Upper lobe of left lung (tissue), 4 donors: ENCODE measurements at regions not wholly inside any gene's neighbourhood (a gene's known extent, or its start where the extent isn't known, plus 50 kb on each side); places are given as distances from the start of the nearest gene placed in this dataset.

Experiments
- EP300 ChIP-seq, 4 donors: sonication (generic); formaldehyde crosslinking; IDR thresholded peaks; one replicate each; pipeline ENCODE4 v1.5.1; 2017; ENCODE audit warnings: antibody characterized with exemption in 4 of 4, control low read depth in 2 of 4
- POLR2AphosphoS5 ChIP-seq, 2 donors: sonication (generic); formaldehyde crosslinking; IDR thresholded peaks; one replicate each; pipeline ENCODE4 v1.5.1; 2017; ENCODE audit warnings: antibody characterized with exemption in 2 of 2
- TF ChIP-seq, protein P1 (sequence below), 6 experiments: fragments of 450-650 bp in 4 of 6; fragments of 200-600 bp in 2 of 6; sonication (generic) in 2 of 6; IDR thresholded peaks; one replicate each; pipeline ENCODE4 v1.5.1; 2016 to 2019; ENCODE audit warnings: antibody characterized with exemption in 6 of 6

DNA sequence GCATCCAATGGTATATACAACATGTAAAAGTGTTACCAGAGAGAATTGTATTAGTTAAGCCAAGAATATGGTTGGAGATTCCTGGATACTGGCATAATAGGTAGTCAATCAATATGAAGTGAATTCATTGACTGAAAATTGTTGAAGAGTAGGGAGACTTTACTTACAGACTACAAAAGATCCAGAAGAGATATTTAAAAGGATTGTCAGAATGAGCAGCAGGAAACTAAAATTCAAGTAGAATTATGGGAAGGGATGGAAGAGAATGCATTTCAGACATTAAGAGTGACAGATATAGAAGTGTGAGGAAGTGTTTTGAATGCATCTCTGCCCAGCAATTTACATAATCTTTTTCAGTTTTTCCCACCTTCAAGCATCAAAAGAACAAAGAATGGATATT lies 62.3 kb upstream of the POM121L12 start:
- TF ChIP-seq, protein P1, sequence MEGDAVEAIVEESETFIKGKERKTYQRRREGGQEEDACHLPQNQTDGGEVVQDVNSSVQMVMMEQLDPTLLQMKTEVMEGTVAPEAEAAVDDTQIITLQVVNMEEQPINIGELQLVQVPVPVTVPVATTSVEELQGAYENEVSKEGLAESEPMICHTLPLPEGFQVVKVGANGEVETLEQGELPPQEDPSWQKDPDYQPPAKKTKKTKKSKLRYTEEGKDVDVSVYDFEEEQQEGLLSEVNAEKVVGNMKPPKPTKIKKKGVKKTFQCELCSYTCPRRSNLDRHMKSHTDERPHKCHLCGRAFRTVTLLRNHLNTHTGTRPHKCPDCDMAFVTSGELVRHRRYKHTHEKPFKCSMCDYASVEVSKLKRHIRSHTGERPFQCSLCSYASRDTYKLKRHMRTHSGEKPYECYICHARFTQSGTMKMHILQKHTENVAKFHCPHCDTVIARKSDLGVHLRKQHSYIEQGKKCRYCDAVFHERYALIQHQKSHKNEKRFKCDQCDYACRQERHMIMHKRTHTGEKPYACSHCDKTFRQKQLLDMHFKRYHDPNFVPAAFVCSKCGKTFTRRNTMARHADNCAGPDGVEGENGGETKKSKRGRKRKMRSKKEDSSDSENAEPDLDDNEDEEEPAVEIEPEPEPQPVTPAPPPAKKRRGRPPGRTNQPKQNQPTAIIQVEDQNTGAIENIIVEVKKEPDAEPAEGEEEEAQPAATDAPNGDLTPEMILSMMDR (IDR thresholded peaks at IDR 0.05) = no peak
- TF ChIP-seq EP300 (IDR thresholded peaks at IDR 0.05) (no peak), POLR2AphosphoS5 (IDR thresholded peaks at IDR 0.05) (no peak)
